Testis (tissue), 2 donors: ENCODE measurements at regions not wholly inside any gene's neighbourhood (a gene's known extent, or its start where the extent isn't known, plus 50 kb on each side); places are given as distances from the start of the nearest gene placed in this dataset.

ENCODE experiments used
- CTCF ChIP-seq, 3 experiments: fragments of 450-650 bp in 2 of 3; fragments of 200-600 bp in 1 of 3; sonication (generic) in 1 of 3; IDR thresholded peaks; one replicate each; pipeline ENCODE4 v1.5.1; 2016 to 2019; ENCODE audit warnings: antibody characterized with exemption in 3 of 3, mild to moderate bottlenecking in 2 of 3, moderate library complexity in 1 of 3
- POLR2A ChIP-seq: fragments of 450-650 bp; IDR thresholded peaks from one replicate; pipeline ENCODE4 v1.6.1; 2017; ENCODE audit warnings: antibody characterized with exemption, mild to moderate bottlenecking, moderate library complexity

- no peak for TF ChIP-seq CTCF (IDR thresholded peaks at IDR 0.05)
- TF ChIP-seq POLR2A: no peak
Measured at GRCh38 chr11:95385577-95385976, 154.6 kb upstream of the SESN3 start.
